Astrocyte of the spinal cord (primary cell): ENCODE measurements at regions not wholly inside any gene's neighbourhood (a gene's known extent, or its start where the extent isn't known, plus 50 kb on each side); places are given as distances from the start of the nearest gene placed in this dataset.

ENCODE experiments used
- DNase-seq: peaks from one replicate; pipeline ENCODE4 v3.0.0; 2011; ENCODE audit warnings: low read depth, low spot score
- H3K4me3 ChIP-seq: 2 replicates; pipeline ENCODE4 v1.5.1; 2011; ENCODE audit warnings: low read depth, mild to moderate bottlenecking, low read length, moderate library complexity
- in situ Hi-C: cut with HindIII; loops from 2 replicates; pipeline ENCODE4 v1.10.0; 2017; ENCODE audit warnings: low sequenced_read_pairs
- TF ChIP-seq, protein P1 (sequence below): IDR thresholded peaks from 2 replicates; pipeline ENCODE4 v1.5.1; 2012; ENCODE audit warnings: low read depth, mild to moderate bottlenecking, low read length, inconsistent platforms

DNA sequence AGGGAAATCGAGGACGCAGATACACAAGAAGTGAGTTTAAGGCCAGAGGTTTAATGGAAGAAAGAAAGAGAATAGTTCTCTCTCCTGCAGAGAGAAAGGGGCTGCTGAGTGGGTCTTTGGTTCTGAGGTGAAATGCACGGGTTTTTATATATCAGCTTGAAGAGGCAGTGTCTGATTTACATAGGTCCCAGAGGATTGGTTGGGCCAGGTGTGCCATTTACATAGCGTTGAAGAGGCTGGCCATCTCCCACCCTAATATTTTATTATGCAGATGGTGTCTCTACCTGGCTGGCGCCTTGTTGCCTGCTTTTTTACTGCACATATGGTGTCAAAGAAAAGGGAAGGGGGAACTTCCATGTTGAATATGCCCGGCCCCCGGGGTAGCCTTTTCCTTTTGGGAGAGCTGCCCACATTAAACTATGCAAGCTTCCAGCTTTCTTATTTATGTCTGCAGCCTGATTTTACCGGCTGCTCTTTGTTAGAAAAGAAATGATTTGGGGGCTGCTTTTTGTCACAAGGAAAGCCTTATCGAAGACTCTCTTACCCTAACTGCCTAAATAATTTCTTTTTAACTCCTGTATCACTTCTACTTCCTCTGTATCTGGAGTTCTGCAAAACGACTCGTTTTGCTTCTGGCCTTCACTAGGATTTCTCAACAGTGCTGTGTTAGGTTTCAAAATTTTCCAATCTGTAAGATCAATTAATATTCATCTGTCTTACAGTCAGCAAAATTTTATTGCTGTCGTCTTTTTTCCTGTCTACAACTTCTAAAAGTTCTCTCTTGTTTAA, 268.5 kb downstream of the B3GLCT start:
- DNase-seq, result no peak
- H3K4me3 ChIP-seq, result no peak overlapping the region
- in situ Hi-C loops, result no loop called here
- TF ChIP-seq, protein P1, sequence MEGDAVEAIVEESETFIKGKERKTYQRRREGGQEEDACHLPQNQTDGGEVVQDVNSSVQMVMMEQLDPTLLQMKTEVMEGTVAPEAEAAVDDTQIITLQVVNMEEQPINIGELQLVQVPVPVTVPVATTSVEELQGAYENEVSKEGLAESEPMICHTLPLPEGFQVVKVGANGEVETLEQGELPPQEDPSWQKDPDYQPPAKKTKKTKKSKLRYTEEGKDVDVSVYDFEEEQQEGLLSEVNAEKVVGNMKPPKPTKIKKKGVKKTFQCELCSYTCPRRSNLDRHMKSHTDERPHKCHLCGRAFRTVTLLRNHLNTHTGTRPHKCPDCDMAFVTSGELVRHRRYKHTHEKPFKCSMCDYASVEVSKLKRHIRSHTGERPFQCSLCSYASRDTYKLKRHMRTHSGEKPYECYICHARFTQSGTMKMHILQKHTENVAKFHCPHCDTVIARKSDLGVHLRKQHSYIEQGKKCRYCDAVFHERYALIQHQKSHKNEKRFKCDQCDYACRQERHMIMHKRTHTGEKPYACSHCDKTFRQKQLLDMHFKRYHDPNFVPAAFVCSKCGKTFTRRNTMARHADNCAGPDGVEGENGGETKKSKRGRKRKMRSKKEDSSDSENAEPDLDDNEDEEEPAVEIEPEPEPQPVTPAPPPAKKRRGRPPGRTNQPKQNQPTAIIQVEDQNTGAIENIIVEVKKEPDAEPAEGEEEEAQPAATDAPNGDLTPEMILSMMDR, result no peak

DNA sequence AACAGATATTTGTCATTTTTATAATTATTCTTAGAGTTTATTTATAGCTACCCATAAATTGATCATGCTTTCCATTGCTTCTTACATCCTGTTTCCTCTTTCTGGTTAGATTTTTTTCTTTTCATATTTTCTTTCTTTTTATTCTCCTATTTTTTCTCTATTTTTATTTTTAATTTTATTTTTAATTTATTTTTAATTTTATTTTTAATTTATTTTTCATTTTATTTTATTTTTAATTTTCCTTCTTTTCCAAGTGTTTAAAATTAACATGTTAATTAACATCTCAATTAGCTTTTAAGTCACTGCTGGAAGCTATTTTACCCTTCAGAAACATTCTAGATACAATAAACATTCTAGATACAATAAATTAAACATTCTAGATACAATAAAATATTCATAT, 269.6 kb downstream of the B3GLCT start:
- in situ Hi-C loops, result no loop called here
- DNase-seq, result no peak
- TF ChIP-seq, protein P1, result no peak
- no peak overlapping the region for H3K4me3 ChIP-seq

GRCh38 chr13:31476266-31476665, 263.1 kb upstream of the RXFP2 start:
- in situ Hi-C loops, result no loop called here
- TF ChIP-seq, protein P1, result no peak
- peak; percentile 79 for DNase-seq
- H3K4me3 ChIP-seq, result no peak overlapping the region

DNA sequence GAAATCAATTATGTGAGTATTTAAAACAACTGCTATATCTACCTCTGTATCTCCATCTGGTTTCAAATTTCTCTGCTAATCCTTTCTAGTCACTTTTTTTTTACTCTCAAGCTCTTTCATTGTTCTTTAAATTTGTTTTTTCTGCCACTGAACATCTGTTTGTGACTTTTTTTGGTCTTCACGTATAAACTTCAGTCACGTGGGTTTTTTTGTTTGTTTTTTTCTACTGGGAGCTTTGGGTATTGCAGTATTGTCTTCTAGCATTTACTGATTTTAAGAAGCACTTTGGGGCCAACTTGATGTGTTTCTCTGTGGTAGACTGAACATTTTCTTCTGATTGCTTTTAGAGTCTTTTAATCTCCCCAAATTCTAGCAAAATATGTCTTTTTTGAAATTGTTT, 262.6 kb upstream of the RXFP2 start:
- in situ Hi-C loops, result no loop called here
- no peak overlapping the region for H3K4me3 ChIP-seq
- DNase-seq, result peak; percentile 27
- TF ChIP-seq, protein P1, result no peak

DNA sequence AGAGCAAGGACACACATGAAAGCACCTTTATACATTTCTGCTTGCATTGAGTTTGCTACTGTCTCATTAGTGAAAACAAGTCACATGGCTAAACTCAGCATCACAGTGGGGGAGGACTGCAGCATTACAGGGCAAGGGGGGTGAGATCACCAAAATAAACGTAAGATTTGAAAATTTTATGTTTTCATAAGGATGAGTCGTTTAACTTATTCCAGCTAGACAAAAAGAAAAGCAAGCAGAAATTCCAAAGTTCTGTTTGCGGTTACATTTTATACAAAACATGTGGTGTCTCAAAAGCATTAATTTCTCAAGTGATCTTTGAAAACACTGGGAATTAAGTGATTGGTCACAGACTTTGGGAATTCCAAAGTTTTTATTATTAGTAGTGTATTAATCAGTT, 261.4 kb upstream of the RXFP2 start:
- peak; percentile 78 for DNase-seq
- TF ChIP-seq, protein P1, result no peak
- H3K4me3 ChIP-seq, result no peak overlapping the region
- in situ Hi-C loops, result no loop called here

- TF ChIP-seq, protein P1, result no peak
- DNase-seq, result no peak
- in situ Hi-C loops, result no loop called here
- H3K4me3 ChIP-seq, result no peak overlapping the region
These were observed 254.1 kb upstream of the RXFP2 start for GRCh38 chr13:31485183-31485582.
